HepG2 (cell line): ENCODE measurements at regions not wholly inside any gene's neighbourhood (a gene's known extent, or its start where the extent isn't known, plus 50 kb on each side); places are given as distances from the start of the nearest gene placed in this dataset.

Source experiments
- BRF2 ChIP-seq: sonication (generic); formaldehyde crosslinking; IDR thresholded peaks from 2 replicates; pipeline ENCODE4 v1.8.1; 2022; ENCODE audit warnings: mild to moderate bottlenecking, missing genetic modification reagents
- CHD4 ChIP-seq: fragments of 200-600 bp; sonication (generic); IDR thresholded peaks from 2 replicates; pipeline ENCODE4 v1.7.0; 2017; ENCODE audit warnings: mild to moderate bottlenecking, low read length, borderline replicate concordance
- ESRRA ChIP-seq: sonication (generic); formaldehyde crosslinking; IDR thresholded peaks from 2 replicates; pipeline ENCODE4 v1.5.1; 2020; ENCODE audit warnings: mild to moderate bottlenecking, low read depth, missing genetic modification reagents
- HNRNPK ChIP-seq: fragments of 200-400 bp; formaldehyde crosslinking; IDR thresholded peaks from 2 replicates; pipeline ENCODE4 v1.6.1; 2018; ENCODE audit warnings: low read length, low read depth, moderate library complexity, mild to moderate bottlenecking; ENCODE audit not compliant: poor library complexity, severe bottlenecking
- PLRG1 ChIP-seq: fragments of 450-650 bp; conservative IDR thresholded peaks from 2 replicates; pipeline ENCODE4 v1.6.1; 2016
- ZKSCAN1 ChIP-seq: fragments of 150-350 bp; IDR thresholded peaks from 2 replicates; pipeline ENCODE4 v1.6.1; 2014; ENCODE audit warnings: low read length
- TF ChIP-seq, protein P1 (sequence below): sonication (generic); formaldehyde crosslinking; IDR thresholded peaks from 2 replicates; pipeline ENCODE4 v1.5.0; 2020; ENCODE audit warnings: mild to moderate bottlenecking, missing genetic modification reagents, moderate library complexity
- TF ChIP-seq, protein P2 (sequence below): fragments of 450-650 bp; IDR thresholded peaks from 2 replicates; pipeline ENCODE4 v1.6.1; 2016

DNA sequence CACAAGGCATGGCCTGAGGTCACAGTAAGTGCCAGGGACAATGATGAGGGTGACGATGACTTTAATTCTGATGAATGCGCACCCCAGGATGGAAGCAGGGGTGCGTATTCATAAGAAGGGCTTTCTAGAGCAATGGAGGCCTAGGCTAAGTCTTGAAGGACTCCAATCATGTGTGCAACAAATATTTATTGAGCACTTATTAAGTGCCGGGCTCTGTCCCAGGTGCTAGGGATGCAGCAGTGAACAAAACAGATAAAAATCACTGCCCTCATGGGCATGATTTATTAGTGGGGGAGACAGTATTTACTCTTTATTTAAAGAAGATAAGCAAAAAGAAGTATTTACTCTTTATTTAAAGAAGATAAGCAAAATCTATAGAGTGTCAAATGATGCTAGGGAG lies 198.2 kb upstream of the KCNG1 start:
- no peak for TF ChIP-seq BRF2 (CRISPR knock-in tag)
- no peak for TF ChIP-seq HNRNPK
- no peak for TF ChIP-seq ZKSCAN1
- TF ChIP-seq, protein P1, sequence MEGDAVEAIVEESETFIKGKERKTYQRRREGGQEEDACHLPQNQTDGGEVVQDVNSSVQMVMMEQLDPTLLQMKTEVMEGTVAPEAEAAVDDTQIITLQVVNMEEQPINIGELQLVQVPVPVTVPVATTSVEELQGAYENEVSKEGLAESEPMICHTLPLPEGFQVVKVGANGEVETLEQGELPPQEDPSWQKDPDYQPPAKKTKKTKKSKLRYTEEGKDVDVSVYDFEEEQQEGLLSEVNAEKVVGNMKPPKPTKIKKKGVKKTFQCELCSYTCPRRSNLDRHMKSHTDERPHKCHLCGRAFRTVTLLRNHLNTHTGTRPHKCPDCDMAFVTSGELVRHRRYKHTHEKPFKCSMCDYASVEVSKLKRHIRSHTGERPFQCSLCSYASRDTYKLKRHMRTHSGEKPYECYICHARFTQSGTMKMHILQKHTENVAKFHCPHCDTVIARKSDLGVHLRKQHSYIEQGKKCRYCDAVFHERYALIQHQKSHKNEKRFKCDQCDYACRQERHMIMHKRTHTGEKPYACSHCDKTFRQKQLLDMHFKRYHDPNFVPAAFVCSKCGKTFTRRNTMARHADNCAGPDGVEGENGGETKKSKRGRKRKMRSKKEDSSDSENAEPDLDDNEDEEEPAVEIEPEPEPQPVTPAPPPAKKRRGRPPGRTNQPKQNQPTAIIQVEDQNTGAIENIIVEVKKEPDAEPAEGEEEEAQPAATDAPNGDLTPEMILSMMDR (CRISPR knock-in tag), result no peak
- no peak for TF ChIP-seq PLRG1
- TF ChIP-seq CHD4, result no peak
- TF ChIP-seq, protein P2, sequence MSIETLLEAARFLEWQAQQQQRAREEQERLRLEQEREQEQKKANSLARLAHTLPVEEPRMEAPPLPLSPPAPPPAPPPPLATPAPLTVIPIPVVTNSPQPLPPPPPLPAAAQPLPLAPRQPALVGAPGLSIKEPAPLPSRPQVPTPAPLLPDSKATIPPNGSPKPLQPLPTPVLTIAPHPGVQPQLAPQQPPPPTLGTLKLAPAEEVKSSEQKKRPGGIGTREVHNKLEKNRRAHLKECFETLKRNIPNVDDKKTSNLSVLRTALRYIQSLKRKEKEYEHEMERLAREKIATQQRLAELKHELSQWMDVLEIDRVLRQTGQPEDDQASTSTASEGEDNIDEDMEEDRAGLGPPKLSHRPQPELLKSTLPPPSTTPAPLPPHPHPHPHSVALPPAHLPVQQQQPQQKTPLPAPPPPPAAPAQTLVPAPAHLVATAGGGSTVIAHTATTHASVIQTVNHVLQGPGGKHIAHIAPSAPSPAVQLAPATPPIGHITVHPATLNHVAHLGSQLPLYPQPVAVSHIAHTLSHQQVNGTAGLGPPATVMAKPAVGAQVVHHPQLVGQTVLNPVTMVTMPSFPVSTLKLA, result no peak
- no peak for TF ChIP-seq ESRRA
